ENCODE measurements at regions not wholly inside any gene's neighbourhood (a gene's known extent, or its start where the extent isn't known, plus 50 kb on each side); places are given as distances from the start of the nearest gene placed in this dataset.

DNA sequence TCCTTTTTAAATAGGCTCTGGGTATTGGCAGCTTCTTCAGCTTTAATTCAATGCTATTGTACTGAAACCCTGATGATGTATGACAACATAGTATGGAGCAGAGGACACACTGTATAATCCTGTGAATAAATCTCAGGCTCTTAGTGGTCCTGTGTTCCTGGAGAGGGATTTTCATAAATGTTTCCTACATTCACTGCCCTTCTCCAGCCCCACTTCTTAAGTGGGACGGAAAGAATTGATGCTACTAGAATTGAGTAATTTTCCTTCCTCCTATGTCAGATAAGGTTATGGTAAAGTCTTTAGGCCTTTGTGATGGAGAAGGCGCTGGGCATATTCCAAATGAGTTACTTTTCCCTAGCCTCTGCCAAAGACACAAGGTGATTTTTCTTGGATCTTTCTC lies 779.4 kb downstream of the TNS3 start:
- Histone ChIP-seq H3K9me3 (no peaks in the 10 kb centered on the region), H3K27me3 (no peaks in the 10 kb centered on the region), H3K4me3 (no peak overlapping the region), H3K27ac (no peak overlapping the region), H3K36me3 (ENCODE audit: low read depth, missing control alignments) (no peaks in the 10 kb centered on the region), H3K4me1 (no peaks in the 10 kb centered on the region)
- TF ChIP-seq CTCF (IDR thresholded peaks at IDR 0.05) (no peak), POLR2A (IDR thresholded peaks at IDR 0.05) (no peak)
- WGBS, 2 donors, result 71 to 98% methylated on average over 2 of the region's 2 CpGs
- no peak for DNase-seq
- intact Hi-C loops (cut with DNase I; ENCODE audit: low total_unique reads), result no loop called here

- Histone ChIP-seq H3K4me1 (no peaks in the 10 kb centered on the region), H3K27me3 (no peaks in the 10 kb centered on the region), H3K27ac (no peak overlapping the region), H3K36me3 (ENCODE audit: low read depth, missing control alignments) (no peaks in the 10 kb centered on the region), H3K9me3 (no peaks in the 10 kb centered on the region), H3K4me3 (no peak overlapping the region)
- WGBS, 2 donors, result 78 to 80% methylated on average over 1 of the region's 1 CpG
- intact Hi-C loops (cut with DNase I; ENCODE audit: low total_unique reads), result no loop called here
- TF ChIP-seq POLR2A (IDR thresholded peaks at IDR 0.05) (no peak), CTCF (IDR thresholded peaks at IDR 0.05) (no peak)
- no peak for DNase-seq
These were observed 790.7 kb downstream of the TNS3 start for GRCh38 chr7:46791188-46791587.

- Histone ChIP-seq H3K4me1 (no peaks in the 10 kb centered on the region), H3K27ac (no peak overlapping the region), H3K27me3 (no peaks in the 10 kb centered on the region), H3K9me3 (no peaks in the 10 kb centered on the region), H3K4me3 (no peak overlapping the region), H3K36me3 (ENCODE audit: low read depth, missing control alignments) (no peaks in the 10 kb centered on the region)
- 79 to 86% methylated on average over 3 of the region's 3 CpGs for WGBS, 2 donors
- DNase-seq, result no peak
- TF ChIP-seq CTCF (IDR thresholded peaks at IDR 0.05), result no peak
- no peak for TF ChIP-seq POLR2A (IDR thresholded peaks at IDR 0.05)
- intact Hi-C loops (cut with DNase I; ENCODE audit: low total_unique reads), result no loop called here
These were observed 794.9 kb downstream of the TNS3 start for GRCh38 chr7:46786995-46787394.

GRCh38 chr7:46786221-46786954 lies 795.5 kb downstream of the TNS3 start:
- Histone ChIP-seq H3K9me3 (no peaks in the 10 kb centered on the region), H3K27ac (no peak overlapping the region), H3K36me3 (ENCODE audit: low read depth, missing control alignments) (no peaks in the 10 kb centered on the region), H3K27me3 (no peaks in the 10 kb centered on the region), H3K4me3 (no peak overlapping the region), H3K4me1 (no peaks in the 10 kb centered on the region)
- intact Hi-C loops (cut with DNase I; ENCODE audit: low total_unique reads), result no loop called here
- no peak for DNase-seq
- TF ChIP-seq CTCF (IDR thresholded peaks at IDR 0.05) (no peak), POLR2A (IDR thresholded peaks at IDR 0.05) (no peak)
- WGBS, 2 donors, result 68 to 76% methylated on average over 8 of the region's 8 CpGs

DNA sequence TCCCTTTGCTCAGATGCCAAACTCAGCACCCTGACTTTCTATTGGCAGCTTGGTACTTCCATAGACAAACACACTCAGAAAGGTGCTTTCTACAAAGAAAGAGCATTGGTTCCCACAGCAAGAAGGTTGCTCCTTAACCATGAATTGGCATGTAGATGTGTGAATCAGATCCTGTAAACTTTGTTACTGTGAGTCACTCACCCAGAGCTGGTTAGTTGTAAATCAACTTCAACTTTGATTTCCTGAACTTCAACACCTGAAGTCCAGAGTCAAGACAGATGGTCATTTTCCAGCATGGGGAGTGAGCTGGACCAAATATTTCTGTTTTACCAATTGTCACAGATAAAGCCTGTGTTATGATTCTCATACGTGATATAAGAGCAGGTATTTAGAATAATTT lies 797.2 kb downstream of the TNS3 start:
- intact Hi-C loops (cut with DNase I; ENCODE audit: low total_unique reads), result no loop called here
- WGBS, 2 donors, result 81 to 92% methylated on average over 1 of the region's 1 CpG
- H3K4me3 ChIP-seq, result no peak overlapping the region
- no peak for DNase-seq
- TF ChIP-seq CTCF (IDR thresholded peaks at IDR 0.05), result no peak
- TF ChIP-seq POLR2A (IDR thresholded peaks at IDR 0.05), result no peak
- no peaks in the 10 kb centered on the region for H3K9me3 ChIP-seq
- H3K4me1 ChIP-seq, result no peaks in the 10 kb centered on the region
- no peak overlapping the region for H3K27ac ChIP-seq
- H3K27me3 ChIP-seq, result no peaks in the 10 kb centered on the region
- no peaks in the 10 kb centered on the region for H3K36me3 ChIP-seq (ENCODE audit: low read depth, missing control alignments)
